OCI-LY3 (cell line): ENCODE measurements at regions not wholly inside any gene's neighbourhood (a gene's known extent, or its start where the extent isn't known, plus 50 kb on each side); places are given as distances from the start of the nearest gene placed in this dataset.

Experiments used
- H2AFZ ChIP-seq: fragments of 200-600, 300-600 bp; shearing (Covaris generic); 2 replicates; pipeline ENCODE4 v1.6.0; 2014; ENCODE audit warnings: antibody characterized with exemption, low read depth, low read length
- H3K27ac ChIP-seq: fragments of 200-600, 300-600 bp; sonication (generic); 2 replicates; pipeline ENCODE4 v1.5.1; 2014; ENCODE audit warnings: mild to moderate bottlenecking, low read length, moderate library complexity, mixed read lengths
- H3K27me3 ChIP-seq: fragments of 200-600, 300-600 bp; sonication (generic); 2 replicates; pipeline ENCODE4 v1.6.1; 2014; ENCODE audit warnings: low read depth, low read length, mixed read lengths
- H3K36me3 ChIP-seq: fragments of 200-600, 300-600 bp; sonication (generic); replicated peaks from 2 replicates; pipeline ENCODE3; 2014; ENCODE audit warnings: low read depth, low read length, mixed read lengths
- H3K4me1 ChIP-seq: fragments of 300-600, 200-600 bp; sonication (generic); 2 replicates; pipeline ENCODE4 v1.6.1; 2014; ENCODE audit warnings: low read length, mixed read lengths
- H3K4me2 ChIP-seq: fragments of 200-600, 300-600 bp; sonication (generic); 2 replicates; pipeline ENCODE4 v1.6.1; 2014; ENCODE audit warnings: low read length, mixed read lengths
- H3K4me3 ChIP-seq: fragments of 300-600, 200-600 bp; sonication (generic); 2 replicates; pipeline ENCODE4 v1.5.1; 2014; ENCODE audit warnings: antibody characterized with exemption, mild to moderate bottlenecking, low read length, moderate library complexity
- H3K79me2 ChIP-seq: fragments of 300-600, 200-600 bp; shearing (Covaris generic); 2 replicates; pipeline ENCODE4 v1.6.1; 2014; ENCODE audit warnings: mild to moderate bottlenecking, low read length, mixed read lengths
- H3K9ac ChIP-seq: fragments of 300-600, 200-600 bp; shearing (Covaris generic); 2 replicates; pipeline ENCODE4 v1.6.0; 2014; ENCODE audit warnings: mild to moderate bottlenecking, low read length, moderate library complexity
- H3K9me3 ChIP-seq: fragments of 200-600, 300-600 bp; shearing (Covaris generic); 2 replicates; pipeline ENCODE4 v1.6.1; 2014; ENCODE audit warnings: low read length, mixed read lengths; ENCODE audit not compliant: insufficient read depth
- H4K20me1 ChIP-seq: fragments of 200-600, 300-600 bp; sonication (generic); 2 replicates; pipeline ENCODE4 v1.6.1; 2016; ENCODE audit warnings: low read length, mixed read lengths; ENCODE audit not compliant: insufficient read depth
- CTCF ChIP-seq: fragments of 200-600, 300-600 bp; sonication (generic); IDR thresholded peaks from 2 replicates; pipeline ENCODE4 v1.5.1; 2014; ENCODE audit warnings: antibody characterized with exemption, low read length, low read depth
- EZH2phosphoT487 ChIP-seq: fragments of 200-600 bp; shearing (Covaris generic); IDR thresholded peaks from 2 replicates; pipeline ENCODE4 v1.6.1; 2018; ENCODE audit warnings: antibody characterized with exemption, mixed run types, low read depth

- Histone ChIP-seq H3K79me2 (no peaks in the 10 kb centered on the region), H2AFZ (no peak overlapping the region), H3K4me2 (no peak overlapping the region), H3K27me3 (peaks cover 61% of the 10 kb centered on the region), H3K4me1 (no peaks in the 10 kb centered on the region), H4K20me1 (no peaks in the 10 kb centered on the region), H3K36me3 (no peaks in the 10 kb centered on the region), H3K4me3 (no peak overlapping the region), H3K9me3 (no peaks in the 10 kb centered on the region), H3K27ac (no peak overlapping the region), H3K9ac (no peak overlapping the region)
- TF ChIP-seq EZH2phosphoT487 (no peak), CTCF (no peak)
Observed at GRCh38 chr11:64501500-64502427, 54.0 kb upstream of the SLC22A11 start.

GRCh38 chr11:64502634-64503033 lies 53.1 kb upstream of the SLC22A11 start:
- Histone ChIP-seq H2AFZ (no peak overlapping the region), H3K79me2 (no peaks in the 10 kb centered on the region), H4K20me1 (no peaks in the 10 kb centered on the region), H3K27ac (no peak overlapping the region), H3K9ac (no peak overlapping the region), H3K36me3 (no peaks in the 10 kb centered on the region), H3K4me1 (no peaks in the 10 kb centered on the region), H3K9me3 (no peaks in the 10 kb centered on the region), H3K4me2 (no peak overlapping the region), H3K27me3 (peaks cover 67% of the 10 kb centered on the region), H3K4me3 (no peak overlapping the region)
- TF ChIP-seq EZH2phosphoT487 (no peak), CTCF (no peak)

GRCh38 chr11:64503186-64503753 lies 52.5 kb upstream of the SLC22A11 start:
- no peak for TF ChIP-seq CTCF
- TF ChIP-seq EZH2phosphoT487, result no peak
- no peak overlapping the region for H3K27ac ChIP-seq
- no peak overlapping the region for H2AFZ ChIP-seq
- H3K4me2 ChIP-seq, result no peak overlapping the region
- H3K36me3 ChIP-seq, result no peaks in the 10 kb centered on the region
- no peaks in the 10 kb centered on the region for H3K4me1 ChIP-seq
- H3K79me2 ChIP-seq, result no peaks in the 10 kb centered on the region
- no peaks in the 10 kb centered on the region for H3K9me3 ChIP-seq
- H4K20me1 ChIP-seq, result no peaks in the 10 kb centered on the region
- H3K9ac ChIP-seq, result no peak overlapping the region
- peaks cover 63% of the 10 kb centered on the region for H3K27me3 ChIP-seq
- no peak overlapping the region for H3K4me3 ChIP-seq

GRCh38 chr11:64504999-64505398 lies 50.7 kb upstream of the SLC22A11 start:
- H3K9me3 ChIP-seq, result no peaks in the 10 kb centered on the region
- H3K4me2 ChIP-seq, result no peak overlapping the region
- no peak overlapping the region for H3K27ac ChIP-seq
- H3K4me1 ChIP-seq, result no peaks in the 10 kb centered on the region
- H4K20me1 ChIP-seq, result no peaks in the 10 kb centered on the region
- no peaks in the 10 kb centered on the region for H3K36me3 ChIP-seq
- no peak overlapping the region for H2AFZ ChIP-seq
- no peaks in the 10 kb centered on the region for H3K79me2 ChIP-seq
- H3K4me3 ChIP-seq, result no peak overlapping the region
- no peak for TF ChIP-seq EZH2phosphoT487
- H3K9ac ChIP-seq, result no peak overlapping the region
- H3K27me3 ChIP-seq, result peaks cover 61% of the 10 kb centered on the region
